ENCODE measurements at regions not wholly inside any gene's neighbourhood (a gene's known extent, or its start where the extent isn't known, plus 50 kb on each side); places are given as distances from the start of the nearest gene placed in this dataset.

DNA sequence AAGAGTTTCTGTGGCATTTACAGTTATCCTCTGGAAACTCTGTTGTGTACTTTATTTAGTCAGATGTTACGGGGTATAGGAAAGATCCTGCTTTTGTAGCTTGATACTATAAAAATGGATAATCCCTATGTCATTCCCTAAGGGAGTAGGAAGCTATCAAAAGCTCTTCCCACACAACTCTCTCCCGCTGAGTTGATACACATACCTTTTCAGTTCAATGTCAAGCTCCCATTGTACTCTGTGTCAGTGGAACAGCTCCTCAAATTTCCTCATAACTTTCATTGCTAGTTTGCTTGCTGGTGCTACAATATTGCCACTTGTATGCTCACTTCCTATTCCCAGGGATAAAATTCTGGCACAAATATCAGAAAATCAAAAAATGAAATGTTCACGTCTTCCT lies 893.3 kb upstream of the GBE1 start:
- Histone ChIP-seq H3K27ac (ENCODE audit: poor library complexity, severe bottlenecking) (no peak overlapping the region), H3K4me3 (ENCODE audit: severe bottlenecking) (no peak overlapping the region), H3K4me1 (ENCODE audit: insufficient read depth, poor library complexity, severe bottlenecking) (no peaks in the 10 kb centered on the region), H3K27me3 (ENCODE audit: insufficient read depth, poor library complexity, severe bottlenecking) (no peaks in the 10 kb centered on the region), H3K36me3 (ENCODE audit: low read depth) (no peaks in the 10 kb centered on the region), H3K9me3 (ENCODE audit: severe bottlenecking) (no peaks in the 10 kb centered on the region)
- ATAC-seq (ENCODE audit: low read depth): no peak
- TF ChIP-seq, protein P1, sequence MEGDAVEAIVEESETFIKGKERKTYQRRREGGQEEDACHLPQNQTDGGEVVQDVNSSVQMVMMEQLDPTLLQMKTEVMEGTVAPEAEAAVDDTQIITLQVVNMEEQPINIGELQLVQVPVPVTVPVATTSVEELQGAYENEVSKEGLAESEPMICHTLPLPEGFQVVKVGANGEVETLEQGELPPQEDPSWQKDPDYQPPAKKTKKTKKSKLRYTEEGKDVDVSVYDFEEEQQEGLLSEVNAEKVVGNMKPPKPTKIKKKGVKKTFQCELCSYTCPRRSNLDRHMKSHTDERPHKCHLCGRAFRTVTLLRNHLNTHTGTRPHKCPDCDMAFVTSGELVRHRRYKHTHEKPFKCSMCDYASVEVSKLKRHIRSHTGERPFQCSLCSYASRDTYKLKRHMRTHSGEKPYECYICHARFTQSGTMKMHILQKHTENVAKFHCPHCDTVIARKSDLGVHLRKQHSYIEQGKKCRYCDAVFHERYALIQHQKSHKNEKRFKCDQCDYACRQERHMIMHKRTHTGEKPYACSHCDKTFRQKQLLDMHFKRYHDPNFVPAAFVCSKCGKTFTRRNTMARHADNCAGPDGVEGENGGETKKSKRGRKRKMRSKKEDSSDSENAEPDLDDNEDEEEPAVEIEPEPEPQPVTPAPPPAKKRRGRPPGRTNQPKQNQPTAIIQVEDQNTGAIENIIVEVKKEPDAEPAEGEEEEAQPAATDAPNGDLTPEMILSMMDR (IDR thresholded peaks at IDR 0.05; ENCODE audit: poor library complexity, severe bottlenecking): no peak
- DNase-seq (ENCODE audit: low spot score): no peak

DNA sequence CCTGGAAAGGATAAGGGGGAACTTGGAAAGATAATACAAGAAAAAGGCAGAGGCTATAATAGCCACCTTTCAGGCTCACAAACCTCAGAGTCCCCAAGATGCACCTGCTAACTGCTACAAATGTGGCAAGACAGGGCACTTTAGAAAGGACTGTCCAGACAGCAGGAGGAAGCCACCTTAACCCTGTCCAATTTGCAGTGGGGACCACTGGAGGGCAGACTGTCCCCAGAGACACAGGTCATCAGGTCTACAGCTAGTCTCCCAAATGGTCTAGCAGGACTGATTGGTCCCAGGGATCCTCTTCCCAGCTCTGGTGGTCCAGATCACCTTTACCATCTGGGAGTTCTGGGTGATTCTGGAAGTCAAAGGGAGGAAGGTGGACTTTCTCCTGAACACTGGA lies 882.5 kb upstream of the GBE1 start:
- peak; percentile 43; the same call in 1 of the 3 replicates for ATAC-seq (ENCODE audit: low read depth)
- H3K4me1 ChIP-seq (ENCODE audit: insufficient read depth, poor library complexity, severe bottlenecking): peaks cover 7% of the 10 kb centered on the region
- DNase-seq (ENCODE audit: low spot score): no peak
- no peaks in the 10 kb centered on the region for H3K36me3 ChIP-seq (ENCODE audit: low read depth)
- no peak overlapping the region for H3K4me3 ChIP-seq (ENCODE audit: severe bottlenecking)
- TF ChIP-seq, protein P1 (IDR thresholded peaks at IDR 0.05; ENCODE audit: poor library complexity, severe bottlenecking): peak; percentile 21
- H3K27ac ChIP-seq (ENCODE audit: poor library complexity, severe bottlenecking): no peak overlapping the region
- H3K27me3 ChIP-seq (ENCODE audit: insufficient read depth, poor library complexity, severe bottlenecking): no peaks in the 10 kb centered on the region
- H3K9me3 ChIP-seq (ENCODE audit: severe bottlenecking): no peaks in the 10 kb centered on the region

DNA sequence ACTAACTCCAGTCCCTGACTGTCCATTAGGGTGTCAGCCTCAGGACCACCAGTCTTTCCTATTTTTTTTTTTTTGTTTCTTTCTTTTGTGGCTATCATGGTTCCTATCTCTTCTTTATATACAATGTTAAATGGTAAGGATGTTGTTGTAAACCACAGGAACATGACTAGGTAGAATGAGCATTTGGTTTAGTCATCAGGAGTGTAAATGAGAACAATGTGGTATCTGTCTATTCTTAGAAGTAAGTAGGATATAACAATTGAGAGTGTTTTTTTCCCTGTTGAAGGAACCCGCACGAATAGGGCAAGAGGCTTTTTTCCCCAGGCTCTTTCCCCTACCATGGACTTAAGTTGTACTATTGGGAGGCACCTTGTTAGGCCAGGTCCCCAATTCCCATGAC lies 880.3 kb upstream of the GBE1 start:
- peak; percentile 84 for ATAC-seq (ENCODE audit: low read depth)
- H3K27me3 ChIP-seq (ENCODE audit: insufficient read depth, poor library complexity, severe bottlenecking): no peaks in the 10 kb centered on the region
- DNase-seq (ENCODE audit: low spot score): no peak

DNA sequence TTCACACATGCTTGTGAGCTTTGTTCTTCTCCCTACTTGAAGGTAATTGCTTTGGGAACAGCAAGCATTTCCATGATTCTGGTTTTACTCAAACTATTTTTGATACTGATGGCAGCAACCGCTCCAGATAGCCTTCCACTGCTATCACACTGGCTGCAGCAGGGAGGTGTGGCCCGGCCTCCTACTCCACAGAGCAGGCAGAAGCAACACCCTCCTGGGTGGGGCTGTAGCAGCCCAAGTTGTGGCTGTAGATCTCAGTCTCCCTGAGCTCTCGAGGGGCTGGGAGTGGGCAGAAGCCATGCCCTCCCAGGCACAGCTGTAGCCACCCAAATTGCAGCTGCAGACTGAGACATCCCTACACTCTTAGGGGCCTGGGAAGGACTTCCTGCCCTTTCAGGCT lies 878.8 kb upstream of the GBE1 start:
- TF ChIP-seq, protein P1 (IDR thresholded peaks at IDR 0.05; ENCODE audit: poor library complexity, severe bottlenecking): no peak
- Histone ChIP-seq H3K36me3 (ENCODE audit: low read depth) (no peaks in the 10 kb centered on the region), H3K27me3 (ENCODE audit: insufficient read depth, poor library complexity, severe bottlenecking) (no peaks in the 10 kb centered on the region), H3K27ac (ENCODE audit: poor library complexity, severe bottlenecking) (no peak overlapping the region), H3K9me3 (ENCODE audit: severe bottlenecking) (no peaks in the 10 kb centered on the region), H3K4me1 (ENCODE audit: insufficient read depth, poor library complexity, severe bottlenecking) (peaks cover 7% of the 10 kb centered on the region), H3K4me3 (ENCODE audit: severe bottlenecking) (no peak overlapping the region)
- DNase-seq (ENCODE audit: low spot score) (no peak), ATAC-seq (ENCODE audit: low read depth) (no peak)

More for the DNA sequence above, 880.3 kb upstream of the GBE1 start:
- H3K36me3 ChIP-seq (ENCODE audit: low read depth): no peaks in the 10 kb centered on the region
- TF ChIP-seq, protein P1 (IDR thresholded peaks at IDR 0.05; ENCODE audit: poor library complexity, severe bottlenecking): no peak
- H3K4me3 ChIP-seq (ENCODE audit: severe bottlenecking): no peak overlapping the region
- H3K4me1 ChIP-seq (ENCODE audit: insufficient read depth, poor library complexity, severe bottlenecking): peaks cover 7% of the 10 kb centered on the region
- H3K9me3 ChIP-seq (ENCODE audit: severe bottlenecking): no peaks in the 10 kb centered on the region
- H3K27ac ChIP-seq (ENCODE audit: poor library complexity, severe bottlenecking): peak overlapping the region; percentile 28

DNA sequence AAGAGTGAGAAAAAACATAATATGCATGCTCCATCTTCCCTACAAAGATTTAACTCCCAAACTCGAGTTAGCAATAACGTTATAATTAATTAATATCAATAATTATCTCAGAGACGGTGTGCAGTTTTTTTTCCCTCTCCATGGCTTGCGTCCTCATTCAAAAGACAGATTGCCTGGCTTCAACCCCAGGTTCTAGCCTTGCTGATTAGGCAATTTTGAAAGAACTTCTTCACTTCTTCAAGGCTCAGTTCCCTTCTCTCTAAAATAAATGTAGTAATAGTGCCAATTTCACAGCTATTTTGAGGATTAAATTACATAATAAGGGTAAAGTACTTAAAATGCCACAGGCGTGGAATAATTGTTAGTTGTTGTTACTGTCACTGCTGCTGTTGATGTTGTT lies 876.1 kb upstream of the GBE1 start:
- H3K36me3 ChIP-seq (ENCODE audit: low read depth): no peaks in the 10 kb centered on the region
- DNase-seq (ENCODE audit: low spot score) (no peak), ATAC-seq (ENCODE audit: low read depth) (no peak)
- TF ChIP-seq, protein P1 (IDR thresholded peaks at IDR 0.05; ENCODE audit: poor library complexity, severe bottlenecking): no peak
- H3K4me3 ChIP-seq (ENCODE audit: severe bottlenecking): no peak overlapping the region
- no peaks in the 10 kb centered on the region for H3K9me3 ChIP-seq (ENCODE audit: severe bottlenecking)
- H3K4me1 ChIP-seq (ENCODE audit: insufficient read depth, poor library complexity, severe bottlenecking): peaks cover 7% of the 10 kb centered on the region
- no peak overlapping the region for H3K27ac ChIP-seq (ENCODE audit: poor library complexity, severe bottlenecking)
- no peaks in the 10 kb centered on the region for H3K27me3 ChIP-seq (ENCODE audit: insufficient read depth, poor library complexity, severe bottlenecking)
